Naive thymus-derived CD4-positive, alpha-beta T cell (primary cell): ENCODE measurements at regions not wholly inside any gene's neighbourhood (a gene's known extent, or its start where the extent isn't known, plus 50 kb on each side); places are given as distances from the start of the nearest gene placed in this dataset.
"Not testable (repeated sequence)": the region's sequence is repeated elsewhere in the genome, so short reads cannot be mapped to it uniquely, and the experiment has no call there.

ENCODE experiments used
- ATAC-seq: fragments of 150-1000 bp; cut with Tn5 transposase; 2 replicates; pipeline ENCODE4 v1.10.0; 2021; ENCODE audit warnings: mild to moderate bottlenecking, moderate library complexity
- CTCF ChIA-PET: fragments of 350-600 bp; sonication (Branson Sonifier 250); formaldehyde crosslinking; loops from one replicate; lab custom pipeline; 2021; ENCODE audit warnings: antibody characterized with exemption; lab: Charles Lee
- POLR2A ChIA-PET: fragments of 350-600 bp; sonication (Branson Sonifier 250); formaldehyde crosslinking; loops from one replicate; lab custom pipeline; 2021; ENCODE audit warnings: antibody characterized with exemption, inconsistent platforms; lab: Charles Lee
- DNase-seq, 9 donors: peaks; one replicate each; pipeline versions ENCODE4 v3.0.0 to v3.0.0-alpha.2; 2020 to 2022; ENCODE audit warnings: mixed read lengths in 1 of 9
- H3K27ac ChIP-seq: one replicate; pipeline ENCODE4 v1.7.0; 2013; ENCODE audit warnings: mild to moderate bottlenecking, low read depth, low read length, moderate library complexity
- H3K27me3 ChIP-seq, 2 donors: one replicate each; pipeline ENCODE4 v1.7.0; 2013; ENCODE audit warnings: low read length in 2 of 2, mild to moderate bottlenecking in 2 of 2, moderate library complexity in 2 of 2; ENCODE audit not compliant: control insufficient read depth in 2 of 2, insufficient read depth in 2 of 2
- H3K36me3 ChIP-seq, 3 experiments: 1 replicate in 2 of 3; 2 replicates in 1 of 3; pipeline ENCODE4 v1.7.0; 2013; ENCODE audit warnings: low read length in 3 of 3, mild to moderate bottlenecking in 3 of 3, moderate library complexity in 1 of 3; ENCODE audit not compliant: insufficient read depth in 3 of 3, control insufficient read depth in 2 of 3
- H3K4me1 ChIP-seq, 2 donors: one replicate each; pipeline ENCODE4 v1.7.0; 2013; ENCODE audit warnings: low read length in 2 of 2, mild to moderate bottlenecking in 2 of 2, moderate library complexity in 1 of 2; ENCODE audit not compliant: control insufficient read depth in 2 of 2, insufficient read depth in 2 of 2
- H3K4me3 ChIP-seq: 2 replicates; pipeline ENCODE4 v1.7.0; 2013; ENCODE audit warnings: mild to moderate bottlenecking, low read length
- H3K9me3 ChIP-seq, 3 experiments: 1 replicate in 2 of 3; 2 replicates in 1 of 3; pipeline ENCODE4 v1.7.0; 2013; ENCODE audit warnings: low read length in 3 of 3; ENCODE audit not compliant: control insufficient read depth in 2 of 3
- H3K27ac Mint-ChIP-seq, 9 donors: one replicate each; pipeline ENCODE4 v1.8.0; 2020 to 2022; ENCODE audit warnings: mixed read lengths in 9 of 9, mild to moderate bottlenecking in 8 of 9, moderate library complexity in 5 of 9, inconsistent platforms in 2 of 9
- H3K27me3 Mint-ChIP-seq, 5 donors: one replicate each; pipeline ENCODE4 v1.8.0; 2021 to 2022; ENCODE audit warnings: mixed read lengths in 5 of 5, mild to moderate bottlenecking in 1 of 5
- H3K36me3 Mint-ChIP-seq, 5 donors: one replicate each; pipeline ENCODE4 v1.8.0; 2020 to 2022; ENCODE audit warnings: mixed read lengths in 5 of 5, mild to moderate bottlenecking in 3 of 5, inconsistent platforms in 1 of 5
- H3K4me1 Mint-ChIP-seq, 7 donors: one replicate each; pipeline ENCODE4 v1.8.0; 2020 to 2022; ENCODE audit warnings: mixed read lengths in 7 of 7, mild to moderate bottlenecking in 3 of 7, inconsistent platforms in 1 of 7
- H3K4me3 Mint-ChIP-seq, 10 donors: one replicate each; pipeline ENCODE4 v1.8.0; 2020 to 2022; ENCODE audit warnings: mild to moderate bottlenecking in 10 of 10, mixed read lengths in 10 of 10, moderate library complexity in 6 of 10, inconsistent platforms in 2 of 10
- H3K9me3 Mint-ChIP-seq, 11 donors: one replicate each; pipeline ENCODE4 v1.8.0; 2020 to 2022; ENCODE audit warnings: mixed read lengths in 11 of 11, mild to moderate bottlenecking in 4 of 11, inconsistent platforms in 1 of 11, moderate library complexity in 1 of 11
- intact Hi-C, 2 donors: fragments of 100-400 bp; cut with micrococcal nuclease; formaldehyde crosslinking; loops; one replicate each; pipeline ENCODE4 v1.15.1; 2023

DNA sequence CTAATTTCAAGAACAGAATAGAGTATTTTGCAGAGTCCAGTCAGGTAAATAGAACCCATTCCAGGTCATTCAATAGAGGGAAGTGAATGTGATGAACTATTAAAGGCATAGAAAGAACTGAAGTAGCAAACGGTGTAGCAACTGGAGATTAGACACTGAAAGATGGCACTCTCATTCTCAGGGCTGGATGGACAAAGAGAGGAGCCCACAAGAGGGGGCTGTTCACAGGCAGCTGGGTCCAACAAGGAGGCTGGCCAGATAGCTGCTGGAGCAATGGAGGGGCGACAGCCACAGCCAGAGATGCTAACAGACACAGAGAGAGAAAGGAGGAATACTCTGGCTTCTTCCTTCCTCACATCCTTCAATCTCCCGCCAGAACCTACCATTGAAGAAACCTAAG, 93.1 kb upstream of the SMARCA2 start:
- Mint-ChIP-seq H3K36me3 (no peaks in the 10 kb centered on the region), H3K27ac (no peak overlapping the region), H3K4me3 (no peak overlapping the region), H3K4me1 (no peaks in the 10 kb centered on the region), H3K9me3 (peaks cover 0 to 4% (median 0%) of the 10 kb centered on the region in 11 donors), H3K27me3 (peaks cover 10 to 20% (median 19%) of the 10 kb centered on the region in 5 donors)
- Histone ChIP-seq H3K36me3 (no peaks in the 10 kb centered on the region), H3K4me1 (no peaks in the 10 kb centered on the region), H3K27me3 (no peaks in the 10 kb centered on the region), H3K4me3 (no peak overlapping the region), H3K9me3 (no peaks in the 10 kb centered on the region), H3K27ac (no peak overlapping the region)
- DNase-seq (no peak), ATAC-seq (no peak)
- ChIA-PET POLR2A (no interaction called here), CTCF (no interaction called here)
- intact Hi-C loops, result loop anchor here in 1 of 2 donors (5.0 kb wide), 1 partner anchor 165 kb away; no protein-coding TSS in a partner anchor

DNA sequence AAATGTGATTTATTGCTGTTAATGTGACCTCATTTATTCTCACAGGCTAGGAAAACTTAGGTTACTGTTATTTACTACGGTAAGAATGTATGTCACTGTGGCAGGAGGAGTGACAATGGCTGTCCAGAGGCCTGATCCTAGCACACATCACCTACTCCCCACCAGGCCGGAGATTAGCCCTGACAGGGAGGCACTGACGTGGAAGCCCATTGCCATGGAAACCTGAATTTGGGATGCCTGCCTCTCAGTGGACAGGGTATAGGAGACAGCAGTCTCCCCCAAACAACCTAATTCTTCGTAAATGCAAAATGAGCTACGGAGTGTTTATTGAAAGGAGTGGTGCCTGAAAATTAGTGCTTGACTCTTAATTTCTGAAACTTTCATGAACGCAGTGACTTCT, 87.6 kb upstream of the SMARCA2 start:
- DNase-seq (no peak), ATAC-seq (no peak)
- Mint-ChIP-seq H3K9me3 (peaks cover 0 to 4% (median 0%) of the 10 kb centered on the region in 11 donors), H3K4me1 (peaks cover 0 to 10% (median 0%) of the 10 kb centered on the region in 7 donors), H3K27ac (no peak overlapping the region), H3K36me3 (no peaks in the 10 kb centered on the region), H3K27me3 (no peaks in the 10 kb centered on the region), H3K4me3 (no peak overlapping the region)
- H3K36me3 ChIP-seq, result no peaks in the 10 kb centered on the region
- ChIA-PET CTCF (no interaction called here), POLR2A (no interaction called here)
- H3K27ac ChIP-seq, result no peak overlapping the region
- no peaks in the 10 kb centered on the region for H3K27me3 ChIP-seq
- intact Hi-C loops, result no loop called here
- H3K4me3 ChIP-seq, result no peak overlapping the region
- no peaks in the 10 kb centered on the region for H3K9me3 ChIP-seq
- H3K4me1 ChIP-seq, result no peaks in the 10 kb centered on the region

DNA sequence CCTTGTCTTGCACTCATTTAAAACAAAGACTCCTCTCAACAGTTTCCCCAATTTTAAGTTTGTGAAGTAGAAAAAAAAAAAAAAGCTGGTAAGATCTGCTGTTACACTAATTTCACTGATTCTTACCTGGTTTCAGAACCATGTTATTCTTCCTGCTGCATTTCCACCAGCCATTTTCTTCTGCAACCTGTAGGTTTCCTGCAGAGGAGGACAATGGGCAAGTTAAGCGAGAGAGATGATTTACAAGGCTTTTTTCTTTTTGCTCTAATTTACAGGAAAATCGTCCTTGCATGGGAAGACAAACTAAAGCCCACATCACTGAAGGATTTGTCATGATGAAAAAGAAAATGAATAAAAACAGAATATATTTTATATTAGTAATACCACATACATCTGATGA, 86.0 kb upstream of the SMARCA2 start:
- intact Hi-C loops, result no loop called here
- H3K36me3 ChIP-seq, result no peaks in the 10 kb centered on the region
- H3K36me3 Mint-ChIP-seq, result no peaks in the 10 kb centered on the region
- no peak overlapping the region for H3K27ac ChIP-seq
- ChIA-PET CTCF (interaction anchor here (1.4 kb wide), 1 partner anchor 10 kb away, joined by 4 read pairs; no protein-coding TSS in a partner anchor), POLR2A (no interaction called here)
- no peak overlapping the region for H3K4me3 Mint-ChIP-seq
- no peak overlapping the region for H3K27ac Mint-ChIP-seq
- H3K9me3 Mint-ChIP-seq, result peaks cover 0 to 5% (median 0%) of the 10 kb centered on the region in 11 donors
- no peaks in the 10 kb centered on the region for H3K4me1 ChIP-seq
- ATAC-seq (no peak), DNase-seq (no peak)
- H3K4me3 ChIP-seq, result no peak overlapping the region
- H3K4me1 Mint-ChIP-seq, result peaks cover 0 to 10% (median 0%) of the 10 kb centered on the region in 7 donors
- H3K27me3 Mint-ChIP-seq, result peaks cover 0 to 5% (median 0%) of the 10 kb centered on the region in 5 donors
- H3K9me3 ChIP-seq, result no peaks in the 10 kb centered on the region
- no peaks in the 10 kb centered on the region for H3K27me3 ChIP-seq

DNA sequence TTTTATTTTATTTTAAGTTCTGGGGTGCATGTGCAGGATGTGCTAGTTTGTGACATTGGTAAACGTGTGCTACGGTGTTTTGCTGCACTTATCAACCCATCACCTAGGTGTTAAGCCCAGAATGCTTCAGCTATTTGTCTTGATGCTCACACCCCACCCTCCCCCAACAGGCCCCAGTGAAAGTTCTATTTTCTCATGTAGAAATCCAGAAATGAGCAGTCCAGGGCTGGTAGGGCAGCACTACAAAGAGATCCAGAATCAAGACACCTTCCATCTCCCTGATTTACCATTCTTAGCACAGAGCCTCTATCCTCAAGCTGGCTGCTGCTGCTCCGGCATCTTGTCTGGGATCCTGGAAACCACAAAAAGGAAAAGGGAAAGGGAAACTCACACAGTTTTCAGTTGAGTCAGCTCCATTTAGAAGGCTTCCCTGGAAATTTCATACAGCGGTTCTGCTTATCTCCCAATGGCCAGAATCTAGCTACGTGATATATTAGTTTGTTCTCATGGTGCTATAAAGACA, 85.4 kb upstream of the SMARCA2 start:
- no peak overlapping the region for H3K27ac ChIP-seq
- no peak for DNase-seq
- no peak overlapping the region for H3K4me3 ChIP-seq
- H3K27me3 ChIP-seq, result no peaks in the 10 kb centered on the region
- Mint-ChIP-seq H3K4me3 (no peak overlapping the region), H3K27ac (peak overlapping the region in 1 of 9 donors; percentile 12), H3K27me3 (peaks cover 0 to 7% (median 0%) of the 10 kb centered on the region in 5 donors), H3K4me1 (peaks cover 0 to 10% (median 0%) of the 10 kb centered on the region in 7 donors), H3K36me3 (no peaks in the 10 kb centered on the region), H3K9me3 (peaks cover 0 to 5% (median 0%) of the 10 kb centered on the region in 11 donors)
- intact Hi-C loops, result no loop called here
- H3K36me3 ChIP-seq, result no peaks in the 10 kb centered on the region
- CTCF ChIA-PET, result interaction anchor here (1.4 kb wide), 1 partner anchor 10 kb away, joined by 4 read pairs; no protein-coding TSS in a partner anchor
- POLR2A ChIA-PET, result no interaction called here
- ATAC-seq, result no peak
- H3K9me3 ChIP-seq, result no peaks in the 10 kb centered on the region
- H3K4me1 ChIP-seq, result no peaks in the 10 kb centered on the region

DNA sequence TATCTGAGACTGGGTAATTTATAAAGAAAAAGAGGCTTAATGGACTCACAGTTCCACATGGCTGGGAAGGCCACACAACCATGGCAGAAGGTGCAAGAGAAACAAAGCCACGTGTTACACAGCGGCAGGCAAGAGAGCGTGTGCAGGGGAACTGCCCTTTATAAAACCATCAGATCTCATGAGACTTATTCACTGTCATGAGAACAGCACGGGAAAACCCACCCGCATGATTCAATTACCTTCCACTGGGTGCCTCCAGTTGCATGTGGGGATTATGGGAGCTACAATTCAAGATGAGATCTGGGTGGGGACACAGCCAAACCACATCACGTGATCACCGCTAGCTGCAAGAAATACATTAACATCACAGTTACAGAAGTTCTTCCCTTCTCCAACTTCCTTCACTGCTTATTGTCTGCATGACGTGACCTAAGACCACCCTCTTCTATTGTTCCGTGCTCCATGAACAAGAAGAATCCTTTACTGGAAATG, 84.9 kb upstream of the SMARCA2 start:
- H3K27me3 ChIP-seq, H3K27me3 Mint-ChIP-seq, intact Hi-C loops, H3K4me3 ChIP-seq, H3K9me3 ChIP-seq, DNase-seq, H3K27ac Mint-ChIP-seq, H3K36me3 ChIP-seq, H3K4me1 ChIP-seq, H3K4me3 Mint-ChIP-seq, H3K27ac ChIP-seq, H3K9me3 Mint-ChIP-seq, POLR2A ChIA-PET, ATAC-seq, H3K36me3 Mint-ChIP-seq: not testable (repeated sequence)
- CTCF ChIA-PET, result interaction anchor here (1.4 kb wide), 1 partner anchor 9 kb away, joined by 4 read pairs; no protein-coding TSS in a partner anchor
- H3K4me1 Mint-ChIP-seq, result peaks cover 0 to 10% (median 0%) of the 10 kb centered on the region in 7 donors

DNA sequence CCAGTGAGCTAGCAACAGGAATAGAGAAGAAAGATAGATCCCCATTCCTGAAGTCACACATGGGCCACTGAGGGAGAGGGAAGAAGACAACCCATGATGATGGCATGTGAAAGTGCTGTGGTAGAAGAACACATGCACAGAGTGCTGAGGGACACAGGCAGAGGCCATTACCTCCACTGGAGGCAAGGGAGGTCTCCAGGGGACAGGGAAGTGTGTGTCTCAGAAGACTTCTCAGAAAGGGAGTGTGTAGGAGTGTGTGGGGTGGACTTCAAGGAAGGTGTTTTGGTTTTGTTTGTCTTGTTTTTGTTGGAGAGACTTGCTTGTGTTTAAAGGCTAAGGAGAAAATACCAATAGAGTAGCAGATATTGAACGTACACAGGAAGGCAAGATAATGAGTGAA, 77.0 kb upstream of the SMARCA2 start:
- ATAC-seq, result no peak
- H3K4me3 ChIP-seq, result no peak overlapping the region
- no peak overlapping the region for H3K4me3 Mint-ChIP-seq
- peaks cover 0 to 5% (median 0%) of the 10 kb centered on the region in 7 donors for H3K4me1 Mint-ChIP-seq
- no peak overlapping the region for H3K27ac ChIP-seq
- ChIA-PET CTCF (no interaction called here), POLR2A (no interaction called here)
- no peak for DNase-seq
- no peaks in the 10 kb centered on the region for H3K4me1 ChIP-seq
- H3K36me3 ChIP-seq, result no peaks in the 10 kb centered on the region
- no peaks in the 10 kb centered on the region for H3K9me3 ChIP-seq
- H3K27ac Mint-ChIP-seq, result no peak overlapping the region
- H3K36me3 Mint-ChIP-seq, result no peaks in the 10 kb centered on the region
- peaks cover 0 to 11% (median 11%) of the 10 kb centered on the region in 5 donors for H3K27me3 Mint-ChIP-seq
- no peaks in the 10 kb centered on the region for H3K27me3 ChIP-seq
- intact Hi-C loops, result no loop called here
- H3K9me3 Mint-ChIP-seq, result peaks cover 0 to 3% (median 0%) of the 10 kb centered on the region in 11 donors
